ENCODE measurements at regions not wholly inside any gene's neighbourhood (a gene's known extent, or its start where the extent isn't known, plus 50 kb on each side); places are given as distances from the start of the nearest gene placed in this dataset.

- DNase-seq: no peak
- H3K27ac ChIP-seq: peak overlapping the region in 1 of 8 donors; percentile 21
- H3K4me1 ChIP-seq: no peaks in the 10 kb centered on the region
- no peak for TF ChIP-seq POLR2A (IDR thresholded peaks at IDR 0.05)
- no peak for TF ChIP-seq POLR2AphosphoS5 (IDR thresholded peaks at IDR 0.05)
- TF ChIP-seq, protein P1, sequence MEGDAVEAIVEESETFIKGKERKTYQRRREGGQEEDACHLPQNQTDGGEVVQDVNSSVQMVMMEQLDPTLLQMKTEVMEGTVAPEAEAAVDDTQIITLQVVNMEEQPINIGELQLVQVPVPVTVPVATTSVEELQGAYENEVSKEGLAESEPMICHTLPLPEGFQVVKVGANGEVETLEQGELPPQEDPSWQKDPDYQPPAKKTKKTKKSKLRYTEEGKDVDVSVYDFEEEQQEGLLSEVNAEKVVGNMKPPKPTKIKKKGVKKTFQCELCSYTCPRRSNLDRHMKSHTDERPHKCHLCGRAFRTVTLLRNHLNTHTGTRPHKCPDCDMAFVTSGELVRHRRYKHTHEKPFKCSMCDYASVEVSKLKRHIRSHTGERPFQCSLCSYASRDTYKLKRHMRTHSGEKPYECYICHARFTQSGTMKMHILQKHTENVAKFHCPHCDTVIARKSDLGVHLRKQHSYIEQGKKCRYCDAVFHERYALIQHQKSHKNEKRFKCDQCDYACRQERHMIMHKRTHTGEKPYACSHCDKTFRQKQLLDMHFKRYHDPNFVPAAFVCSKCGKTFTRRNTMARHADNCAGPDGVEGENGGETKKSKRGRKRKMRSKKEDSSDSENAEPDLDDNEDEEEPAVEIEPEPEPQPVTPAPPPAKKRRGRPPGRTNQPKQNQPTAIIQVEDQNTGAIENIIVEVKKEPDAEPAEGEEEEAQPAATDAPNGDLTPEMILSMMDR (IDR thresholded peaks at IDR 0.05 in 8 of 11, conservative IDR thresholded peaks at IDR 0.05 in 3 of 11): no peak
- H3K36me3 ChIP-seq: no peaks in the 10 kb centered on the region
- H3K27me3 ChIP-seq (replicated peaks in 1 of 7): no peaks in the 10 kb centered on the region
- H3K9me3 ChIP-seq: no peaks in the 10 kb centered on the region
- H3K4me3 ChIP-seq: no peak overlapping the region
- intact Hi-C loops (cut with DNase I; ENCODE audit: low total_unique reads): no loop called here
- 11 to 53% (median 19%) methylated on average over 1 of the region's 1 CpG for WGBS, 5 donors
Measured at GRCh38 chrX:35700121-35700520, 98.0 kb upstream of the MAGEB16 start.

- no peak for DNase-seq
- Histone ChIP-seq H3K27me3 (replicated peaks in 1 of 7) (no peaks in the 10 kb centered on the region), H3K9me3 (no peaks in the 10 kb centered on the region), H3K4me3 (no peak overlapping the region), H3K36me3 (no peaks in the 10 kb centered on the region), H3K4me1 (no peaks in the 10 kb centered on the region), H3K27ac (no peak overlapping the region)
- intact Hi-C loops (cut with DNase I; ENCODE audit: low total_unique reads): no loop called here
- TF ChIP-seq POLR2A (IDR thresholded peaks at IDR 0.05): no peak
- TF ChIP-seq, protein P1 (IDR thresholded peaks at IDR 0.05 in 8 of 11, conservative IDR thresholded peaks at IDR 0.05 in 3 of 11): no peak
- TF ChIP-seq POLR2AphosphoS5 (IDR thresholded peaks at IDR 0.05): no peak
Measured at GRCh38 chrX:35711281-35711680, 86.9 kb upstream of the MAGEB16 start.

- Histone ChIP-seq H3K9me3 (no peaks in the 10 kb centered on the region), H3K4me1 (no peaks in the 10 kb centered on the region), H3K36me3 (no peaks in the 10 kb centered on the region), H3K27ac (no peak overlapping the region), H3K27me3 (replicated peaks in 1 of 7) (no peaks in the 10 kb centered on the region), H3K4me3 (no peak overlapping the region)
- DNase-seq: no peak
- WGBS, 5 donors: 60 to 81% (median 72%) methylated on average over 5 of the region's 5 CpGs
- intact Hi-C loops (cut with DNase I; ENCODE audit: low total_unique reads): no loop called here
- TF ChIP-seq POLR2AphosphoS5 (IDR thresholded peaks at IDR 0.05): no peak
- TF ChIP-seq, protein P1 (IDR thresholded peaks at IDR 0.05 in 8 of 11, conservative IDR thresholded peaks at IDR 0.05 in 3 of 11): no peak
- TF ChIP-seq POLR2A (IDR thresholded peaks at IDR 0.05): no peak
Measured at GRCh38 chrX:35722128-35722527, 76.0 kb upstream of the MAGEB16 start.

DNA sequence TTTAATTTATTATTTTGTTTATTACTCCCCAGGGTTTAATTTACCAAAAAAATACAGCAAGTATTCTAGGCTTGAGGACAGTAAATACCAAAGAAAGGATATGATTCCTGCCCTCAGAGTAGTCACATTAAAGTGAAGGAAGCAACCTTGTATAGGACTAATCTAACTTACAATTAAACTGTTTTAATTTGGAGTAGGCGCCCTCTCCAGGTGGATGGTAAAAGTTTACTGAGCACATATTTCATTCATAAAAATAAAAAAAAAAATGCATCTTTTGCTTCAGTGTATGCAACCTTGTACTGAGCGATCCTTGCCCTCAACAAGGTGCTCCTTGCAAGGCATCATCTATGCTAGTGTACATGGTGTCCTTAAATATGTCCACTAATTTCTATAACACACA lies 72.0 kb upstream of the MAGEB16 start:
- DNase-seq: no peak
- WGBS, 5 donors: 32 to 45% (median 34%) methylated on average over 2 of the region's 2 CpGs
- Histone ChIP-seq H3K4me3 (no peak overlapping the region), H3K27ac (no peak overlapping the region), H3K4me1 (no peaks in the 10 kb centered on the region), H3K27me3 (replicated peaks in 1 of 7) (no peaks in the 10 kb centered on the region), H3K9me3 (peaks cover 0 to 6% (median 0%) of the 10 kb centered on the region in 8 donors), H3K36me3 (no peaks in the 10 kb centered on the region)
- intact Hi-C loops (cut with DNase I; ENCODE audit: low total_unique reads): no loop called here
- TF ChIP-seq POLR2AphosphoS5 (IDR thresholded peaks at IDR 0.05): no peak
- TF ChIP-seq, protein P1 (IDR thresholded peaks at IDR 0.05 in 8 of 11, conservative IDR thresholded peaks at IDR 0.05 in 3 of 11): no peak
- no peak for TF ChIP-seq POLR2A (IDR thresholded peaks at IDR 0.05)
